Immature natural killer cell (primary cell): ENCODE measurements at regions not wholly inside any gene's neighbourhood (a gene's known extent, or its start where the extent isn't known, plus 50 kb on each side); places are given as distances from the start of the nearest gene placed in this dataset.
A peak's percentile ranks its signal among the peaks of the same experiment; 100 is the strongest.
"Not testable (repeated sequence)": the region's sequence is repeated elsewhere in the genome, so short reads cannot be mapped to it uniquely, and the experiment has no call there.

ENCODE experiments used
- DNase-seq, 3 donors: peaks; one replicate each; pipeline ENCODE4 v3.0.0; 2022; ENCODE audit warnings: mixed read lengths in 1 of 3
- H3K27ac Mint-ChIP-seq, 6 donors: one replicate each; pipeline ENCODE4 v1.8.0; 2020; ENCODE audit warnings: mixed read lengths in 6 of 6, mild to moderate bottlenecking in 5 of 6, inconsistent platforms in 4 of 6, moderate library complexity in 3 of 6
- H3K27me3 Mint-ChIP-seq, 3 donors: one replicate each; pipeline ENCODE4 v1.8.0; 2020 to 2021; ENCODE audit warnings: low read depth in 3 of 3, mild to moderate bottlenecking in 3 of 3, mixed read lengths in 3 of 3, moderate library complexity in 3 of 3, inconsistent platforms in 1 of 3
- H3K36me3 Mint-ChIP-seq, 3 donors: one replicate each; pipeline ENCODE4 v1.8.0; 2020; ENCODE audit warnings: mixed read lengths in 3 of 3, inconsistent platforms in 2 of 3, mild to moderate bottlenecking in 2 of 3
- H3K4me1 Mint-ChIP-seq, 2 donors: one replicate each; pipeline ENCODE4 v1.8.0; 2020; ENCODE audit warnings: inconsistent platforms in 2 of 2, mild to moderate bottlenecking in 2 of 2, mixed read lengths in 2 of 2, moderate library complexity in 1 of 2
- H3K4me3 Mint-ChIP-seq, 5 donors: one replicate each; pipeline ENCODE4 v1.8.0; 2020; ENCODE audit warnings: mild to moderate bottlenecking in 5 of 5, mixed read lengths in 5 of 5, inconsistent platforms in 3 of 5, moderate library complexity in 3 of 5
- H3K9me3 Mint-ChIP-seq, 6 donors: one replicate each; pipeline ENCODE4 v1.8.0; 2020; ENCODE audit warnings: mild to moderate bottlenecking in 6 of 6, mixed read lengths in 6 of 6, inconsistent platforms in 4 of 6, moderate library complexity in 3 of 6

GRCh38 chr1:168472223-168472622 lies 71.6 kb downstream of the XCL2 start:
- H3K27ac Mint-ChIP-seq, result no peak overlapping the region
- no peak for DNase-seq
- peaks cover 11 to 19% (median 12%) of the 10 kb centered on the region in 3 donors for H3K36me3 Mint-ChIP-seq
- H3K4me3 Mint-ChIP-seq, result no peak overlapping the region
- peaks cover 2% of the 10 kb centered on the region in 3 donors for H3K27me3 Mint-ChIP-seq
- H3K9me3 Mint-ChIP-seq, result peaks cover 0 to 9% (median 4%) of the 10 kb centered on the region in 6 donors
- peaks cover 59 to 62% of the 10 kb centered on the region in 2 donors for H3K4me1 Mint-ChIP-seq

GRCh38 chr1:168470901-168471431 lies 72.8 kb downstream of the XCL2 start:
- Mint-ChIP-seq H3K36me3 (peaks cover 11 to 12% (median 12%) of the 10 kb centered on the region in 3 donors), H3K27ac (peak overlapping the region in 4 of 6 donors; percentile 57 to 94 (median 74)), H3K4me3 (peak overlapping the region in 1 of 5 donors; percentile 42), H3K9me3 (peaks cover 0 to 9% (median 4%) of the 10 kb centered on the region in 6 donors), H3K4me1 (peaks cover 62 to 63% of the 10 kb centered on the region in 2 donors), H3K27me3 (peaks cover 2% of the 10 kb centered on the region in 3 donors)
- DNase-seq, result no peak

GRCh38 chr1:168469690-168470089 lies 74.1 kb downstream of the XCL2 start:
- DNase-seq, result peak in 2 of 3 donors; percentile 17 to 25
- Mint-ChIP-seq H3K27ac (peak overlapping the region; percentile 80 to 94 (median 86)), H3K9me3 (peaks cover 0 to 9% (median 3%) of the 10 kb centered on the region in 6 donors), H3K4me1 (peaks cover 73 to 75% of the 10 kb centered on the region in 2 donors), H3K36me3 (peaks cover 7 to 9% (median 8%) of the 10 kb centered on the region in 3 donors), H3K27me3 (peaks cover 2% of the 10 kb centered on the region in 3 donors), H3K4me3 (peak overlapping the region; percentile 18 to 43 (median 27))

GRCh38 chr1:168468822-168469221 lies 75.0 kb downstream of the XCL2 start:
- Mint-ChIP-seq H3K27ac (peak overlapping the region; percentile 61 to 94 (median 87)), H3K4me3 (peak overlapping the region in 3 of 5 donors; percentile 39 to 82 (median 48)), H3K36me3 (peaks cover 6 to 7% (median 6%) of the 10 kb centered on the region in 3 donors), H3K27me3 (peaks cover 2% of the 10 kb centered on the region in 3 donors), H3K4me1 (peaks cover 77 to 84% of the 10 kb centered on the region in 2 donors), H3K9me3 (peaks cover 0 to 6% (median 3%) of the 10 kb centered on the region in 6 donors)
- no peak for DNase-seq

GRCh38 chr1:168468042-168468809 lies 75.6 kb downstream of the XCL2 start:
- peak overlapping the region; percentile 48 to 82 (median 79) for H3K4me3 Mint-ChIP-seq
- H3K4me1 Mint-ChIP-seq, result peaks cover 72 to 90% of the 10 kb centered on the region in 2 donors
- H3K9me3 Mint-ChIP-seq, result peaks cover 0 to under 1% (median 0%) of the 10 kb centered on the region in 6 donors
- H3K27me3 Mint-ChIP-seq, result peaks cover 2 to 4% (median 2%) of the 10 kb centered on the region in 3 donors
- no peak for DNase-seq
- H3K36me3 Mint-ChIP-seq, result peaks cover under 1 to 8% (median 3%) of the 10 kb centered on the region in 3 donors
- H3K27ac Mint-ChIP-seq, result peak overlapping the region; percentile 80 to 94 (median 91)

GRCh38 chr1:168467452-168467851 lies 76.3 kb downstream of the XCL2 start:
- peaks cover 0 to 2% (median 0%) of the 10 kb centered on the region in 6 donors for H3K9me3 Mint-ChIP-seq
- H3K27me3 Mint-ChIP-seq, result peaks cover 2 to 4% (median 2%) of the 10 kb centered on the region in 3 donors
- H3K27ac Mint-ChIP-seq, result peak overlapping the region; percentile 80 to 94 (median 91)
- peaks cover 0 to 5% (median 0%) of the 10 kb centered on the region in 3 donors for H3K36me3 Mint-ChIP-seq
- DNase-seq, result peak; percentile 28 to 43 (median 34)
- peaks cover 71 to 87% of the 10 kb centered on the region in 2 donors for H3K4me1 Mint-ChIP-seq
- H3K4me3 Mint-ChIP-seq, result peak overlapping the region; percentile 48 to 82 (median 79)

- peaks cover 0 to 3% (median 1%) of the 10 kb centered on the region in 6 donors for H3K9me3 Mint-ChIP-seq
- H3K36me3 Mint-ChIP-seq, result peaks cover under 1 to 9% (median 5%) of the 10 kb centered on the region in 3 donors
- H3K27ac Mint-ChIP-seq, result peak overlapping the region; percentile 80 to 94 (median 91)
- peaks cover 0 to 2% (median 0%) of the 10 kb centered on the region in 3 donors for H3K27me3 Mint-ChIP-seq
- H3K4me3 Mint-ChIP-seq, result peak overlapping the region; percentile 48 to 82 (median 79)
- no peak for DNase-seq
- peaks cover 71 to 87% of the 10 kb centered on the region in 2 donors for H3K4me1 Mint-ChIP-seq
These were observed 77.1 kb downstream of the XCL2 start for GRCh38 chr1:168466714-168467131.

- Mint-ChIP-seq H3K4me1 (peaks cover 70 to 88% of the 10 kb centered on the region in 2 donors), H3K4me3 (peak overlapping the region; percentile 48 to 82 (median 79)), H3K27me3 (peaks cover 0 to 2% (median 0%) of the 10 kb centered on the region in 3 donors)
These were observed 77.6 kb downstream of the XCL2 start for GRCh38 chr1:168466092-168466713.

GRCh38 chr1:168461108-168461507 lies 82.7 kb downstream of the XCL2 start:
- not testable (repeated sequence) for DNase-seq, H3K27me3 Mint-ChIP-seq, H3K4me3 Mint-ChIP-seq, H3K27ac Mint-ChIP-seq
- peaks cover 15 to 21% (median 17%) of the 10 kb centered on the region in 3 donors for H3K36me3 Mint-ChIP-seq
- H3K9me3 Mint-ChIP-seq, result peaks cover 9 to 14% (median 11%) of the 10 kb centered on the region in 6 donors
- peaks cover 23 to 64% of the 10 kb centered on the region in 2 donors for H3K4me1 Mint-ChIP-seq

More at GRCh38 chr1:168466092-168466713, 77.6 kb downstream of the XCL2 start:
- Mint-ChIP-seq H3K27ac (peak overlapping the region; percentile 80 to 94 (median 91)), H3K9me3 (peaks cover 4 to 8% (median 6%) of the 10 kb centered on the region in 6 donors), H3K36me3 (peaks cover 5 to 14% (median 10%) of the 10 kb centered on the region in 3 donors)
- DNase-seq, result peak in 2 of 3 donors; percentile 17 to 29

- Mint-ChIP-seq H3K27ac (peak overlapping the region in 1 of 6 donors; percentile 82), H3K36me3 (peaks cover 17 to 31% (median 20%) of the 10 kb centered on the region in 3 donors), H3K4me1 (peaks cover 20 to 52% of the 10 kb centered on the region in 2 donors), H3K9me3 (peaks cover 8 to 20% (median 14%) of the 10 kb centered on the region in 6 donors)
- H3K27me3 Mint-ChIP-seq, H3K4me3 Mint-ChIP-seq, DNase-seq: not testable (repeated sequence)
These were observed 86.5 kb downstream of the XCL2 start for GRCh38 chr1:168457296-168457695.

- Mint-ChIP-seq H3K4me1 (peaks cover 28 to 51% of the 10 kb centered on the region in 2 donors), H3K4me3 (no peak overlapping the region), H3K27ac (peak overlapping the region in 2 of 6 donors; percentile 24 to 65), H3K36me3 (peaks cover 11 to 27% (median 15%) of the 10 kb centered on the region in 3 donors), H3K27me3 (peaks cover 0 to 2% (median 0%) of the 10 kb centered on the region in 3 donors), H3K9me3 (peaks cover 6 to 14% (median 10%) of the 10 kb centered on the region in 6 donors)
- DNase-seq, result no peak
These were observed 88.0 kb downstream of the XCL2 start for GRCh38 chr1:168455764-168456163.

GRCh38 chr1:168454211-168454815 lies 89.5 kb downstream of the XCL2 start:
- H3K9me3 Mint-ChIP-seq, result peaks cover 4 to 14% (median 7%) of the 10 kb centered on the region in 6 donors
- DNase-seq, result no peak
- H3K36me3 Mint-ChIP-seq, result peaks cover 10 to 22% (median 11%) of the 10 kb centered on the region in 3 donors
- H3K27ac Mint-ChIP-seq, result peak overlapping the region in 1 of 6 donors; percentile 40
- H3K27me3 Mint-ChIP-seq, result peaks cover 0 to 2% (median 0%) of the 10 kb centered on the region in 3 donors
- H3K4me3 Mint-ChIP-seq, result no peak overlapping the region
- H3K4me1 Mint-ChIP-seq, result peaks cover 28 to 40% of the 10 kb centered on the region in 2 donors

GRCh38 chr1:168453056-168453455 lies 90.7 kb downstream of the XCL2 start:
- H3K4me1 Mint-ChIP-seq, result peaks cover 28 to 45% of the 10 kb centered on the region in 2 donors

More at GRCh38 chr1:168453056-168453455, 90.7 kb downstream of the XCL2 start:
- Mint-ChIP-seq H3K36me3 (peaks cover 10 to 22% (median 11%) of the 10 kb centered on the region in 3 donors), H3K27ac (peak overlapping the region in 1 of 6 donors; percentile 56), H3K4me3 (no peak overlapping the region), H3K9me3 (peaks cover 4 to 14% (median 6%) of the 10 kb centered on the region in 6 donors), H3K27me3 (no peaks in the 10 kb centered on the region)
- no peak for DNase-seq
